Loucy (cell line): ENCODE measurements at regions not wholly inside any gene's neighbourhood (a gene's known extent, or its start where the extent isn't known, plus 50 kb on each side); places are given as distances from the start of the nearest gene placed in this dataset.

Experiments used
- H2AFZ ChIP-seq: fragments of 200-600 bp; sonication (generic); 2 replicates; pipeline ENCODE4 v1.6.0; 2016; ENCODE audit warnings: antibody characterized with exemption, mild to moderate bottlenecking, low read length, moderate library complexity
- H3F3A ChIP-seq: fragments of 200-600 bp; 2 replicates; pipeline ENCODE4 v1.6.0; 2016; ENCODE audit warnings: antibody characterized with exemption, low read depth, mild to moderate bottlenecking
- H3K27me3 ChIP-seq: fragments of 200-600 bp; sonication (generic); 2 replicates; pipeline ENCODE4 v1.6.1; 2014; ENCODE audit warnings: low read length, mild to moderate bottlenecking; ENCODE audit not compliant: insufficient read depth, poor library complexity, severe bottlenecking
- H3K36me3 ChIP-seq: fragments of 200-600 bp; sonication (generic); 2 replicates; pipeline ENCODE4 v1.6.1; 2016; ENCODE audit warnings: low read length; ENCODE audit not compliant: insufficient read depth
- H3K4me1 ChIP-seq: fragments of 200-600 bp; sonication (generic); 2 replicates; pipeline ENCODE4 v1.5.1; 2014; ENCODE audit warnings: low read length, mild to moderate bottlenecking; ENCODE audit not compliant: insufficient read depth, poor library complexity, severe bottlenecking
- H3K4me2 ChIP-seq: fragments of 200-600 bp; sonication (generic); 2 replicates; pipeline ENCODE4 v1.6.0; 2014; ENCODE audit warnings: antibody characterized with exemption, low read length, low read depth, mild to moderate bottlenecking; ENCODE audit not compliant: poor library complexity, severe bottlenecking
- H3K4me3 ChIP-seq: fragments of 200-600 bp; sonication (generic); 2 replicates; pipeline ENCODE4 v1.5.1; 2014; ENCODE audit warnings: low read length, mild to moderate bottlenecking, mixed read lengths; ENCODE audit not compliant: poor library complexity, severe bottlenecking
- H3K79me2 ChIP-seq: fragments of 200-600 bp; sonication (generic); 2 replicates; pipeline ENCODE4 v1.6.1; 2014; ENCODE audit warnings: low read length; ENCODE audit not compliant: insufficient read depth
- H3K9ac ChIP-seq: fragments of 200-600 bp; sonication (generic); 2 replicates; pipeline ENCODE4 v1.6.0; 2014; ENCODE audit warnings: mild to moderate bottlenecking, low read depth, low read length, moderate library complexity; ENCODE audit not compliant: poor library complexity, severe bottlenecking
- H3K9me2 ChIP-seq: fragments of 200-600 bp; sonication (generic); replicated peaks from 2 replicates; pipeline ENCODE4 v1.6.1; 2016; ENCODE audit warnings: low read depth, low read length, mixed read lengths
- H3K9me3 ChIP-seq: fragments of 200-600 bp; sonication (generic); 2 replicates; pipeline ENCODE4 v1.6.1; 2014; ENCODE audit warnings: mild to moderate bottlenecking, antibody characterized with exemption, low read length, low read depth; ENCODE audit not compliant: insufficient read depth
- H4K20me1 ChIP-seq: fragments of 200-600 bp; sonication (generic); 2 replicates; pipeline ENCODE4 v1.6.0; 2014; ENCODE audit warnings: antibody characterized with exemption, low read length, mild to moderate bottlenecking; ENCODE audit not compliant: insufficient read depth, poor library complexity, severe bottlenecking
- CTCF ChIP-seq: fragments of 200-600 bp; sonication (generic); conservative IDR thresholded peaks from 2 replicates; pipeline ENCODE4 v1.5.1; 2014; ENCODE audit warnings: mild to moderate bottlenecking, antibody characterized with exemption, low read length
- EZH2phosphoT487 ChIP-seq: fragments of 200-600 bp; IDR thresholded peaks from 2 replicates; pipeline ENCODE4 v1.6.1; 2018; ENCODE audit warnings: antibody characterized with exemption, mild to moderate bottlenecking, moderate library complexity, borderline replicate concordance

- no peaks in the 10 kb centered on the region for H3F3A ChIP-seq
- no peaks in the 10 kb centered on the region for H3K4me1 ChIP-seq
- H3K4me2 ChIP-seq, result no peak overlapping the region
- H3K9me2 ChIP-seq, result no peaks in the 10 kb centered on the region
- H3K9me3 ChIP-seq, result no peaks in the 10 kb centered on the region
- H3K4me3 ChIP-seq, result no peak overlapping the region
- TF ChIP-seq EZH2phosphoT487 (no peak), CTCF (peak; percentile 20; the same call in 1 of the 2 replicates)
- no peak overlapping the region for H3K9ac ChIP-seq
- H3K79me2 ChIP-seq, result no peaks in the 10 kb centered on the region
- H4K20me1 ChIP-seq, result no peaks in the 10 kb centered on the region
- H2AFZ ChIP-seq, result no peak overlapping the region
- no peaks in the 10 kb centered on the region for H3K27me3 ChIP-seq
- H3K36me3 ChIP-seq, result no peaks in the 10 kb centered on the region
Observed at GRCh38 chr3:159059395-159059794, 257.5 kb downstream of the MFSD1 start.

- H2AFZ ChIP-seq, result no peak overlapping the region
- no peaks in the 10 kb centered on the region for H3K79me2 ChIP-seq
- H3K4me1 ChIP-seq, result no peaks in the 10 kb centered on the region
- H3K27me3 ChIP-seq, result no peaks in the 10 kb centered on the region
- no peak for TF ChIP-seq EZH2phosphoT487
- TF ChIP-seq CTCF, result no peak
- no peaks in the 10 kb centered on the region for H3K9me3 ChIP-seq
- no peaks in the 10 kb centered on the region for H3K36me3 ChIP-seq
- H4K20me1 ChIP-seq, result no peaks in the 10 kb centered on the region
- no peak overlapping the region for H3K9ac ChIP-seq
- no peak overlapping the region for H3K4me2 ChIP-seq
- H3K9me2 ChIP-seq, result no peaks in the 10 kb centered on the region
- no peak overlapping the region for H3K4me3 ChIP-seq
- H3F3A ChIP-seq, result no peaks in the 10 kb centered on the region
Observed at GRCh38 chr3:159062734-159063410, 261.0 kb downstream of the MFSD1 start.

GRCh38 chr3:159069091-159069490, 267.2 kb downstream of the MFSD1 start, which contains the start of gene IQCJ:
TSS of gene IQCJ (plus strand) at chr3:159069319.
- H3K9me3 ChIP-seq, result no peaks in the 10 kb centered on the region
- no peaks in the 10 kb centered on the region for H4K20me1 ChIP-seq
- no peak for TF ChIP-seq EZH2phosphoT487
- TF ChIP-seq CTCF, result no peak
- no peaks in the 10 kb centered on the region for H3K36me3 ChIP-seq
- no peaks in the 10 kb centered on the region for H3K9me2 ChIP-seq
- no peak within 1 kb of the TSS for H3K9ac ChIP-seq
- no peaks in the 10 kb centered on the region for H3K79me2 ChIP-seq
- H3K4me3 ChIP-seq, result no peak within 1 kb of the TSS
- no peak within 1 kb of the TSS for H2AFZ ChIP-seq
- H3K4me1 ChIP-seq, result no peaks in the 10 kb centered on the region
- no peaks in the 10 kb centered on the region for H3F3A ChIP-seq
- no peaks in the 10 kb centered on the region for H3K27me3 ChIP-seq
- no peak within 1 kb of the TSS for H3K4me2 ChIP-seq
